ENCODE measurements at regions not wholly inside any gene's neighbourhood (a gene's known extent, or its start where the extent isn't known, plus 50 kb on each side); places are given as distances from the start of the nearest gene placed in this dataset.

- TF ChIP-seq ZNF660 (tag by site-specific recombination; IDR thresholded peaks at IDR 0.05), result no peak
- TF ChIP-seq, protein P1, sequence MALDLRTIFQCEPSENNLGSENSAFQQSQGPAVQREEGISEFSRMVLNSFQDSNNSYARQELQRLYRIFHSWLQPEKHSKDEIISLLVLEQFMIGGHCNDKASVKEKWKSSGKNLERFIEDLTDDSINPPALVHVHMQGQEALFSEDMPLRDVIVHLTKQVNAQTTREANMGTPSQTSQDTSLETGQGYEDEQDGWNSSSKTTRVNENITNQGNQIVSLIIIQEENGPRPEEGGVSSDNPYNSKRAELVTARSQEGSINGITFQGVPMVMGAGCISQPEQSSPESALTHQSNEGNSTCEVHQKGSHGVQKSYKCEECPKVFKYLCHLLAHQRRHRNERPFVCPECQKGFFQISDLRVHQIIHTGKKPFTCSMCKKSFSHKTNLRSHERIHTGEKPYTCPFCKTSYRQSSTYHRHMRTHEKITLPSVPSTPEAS (tag by site-specific recombination; IDR thresholded peaks at IDR 0.05), result no peak
- TF ChIP-seq, protein P2, sequence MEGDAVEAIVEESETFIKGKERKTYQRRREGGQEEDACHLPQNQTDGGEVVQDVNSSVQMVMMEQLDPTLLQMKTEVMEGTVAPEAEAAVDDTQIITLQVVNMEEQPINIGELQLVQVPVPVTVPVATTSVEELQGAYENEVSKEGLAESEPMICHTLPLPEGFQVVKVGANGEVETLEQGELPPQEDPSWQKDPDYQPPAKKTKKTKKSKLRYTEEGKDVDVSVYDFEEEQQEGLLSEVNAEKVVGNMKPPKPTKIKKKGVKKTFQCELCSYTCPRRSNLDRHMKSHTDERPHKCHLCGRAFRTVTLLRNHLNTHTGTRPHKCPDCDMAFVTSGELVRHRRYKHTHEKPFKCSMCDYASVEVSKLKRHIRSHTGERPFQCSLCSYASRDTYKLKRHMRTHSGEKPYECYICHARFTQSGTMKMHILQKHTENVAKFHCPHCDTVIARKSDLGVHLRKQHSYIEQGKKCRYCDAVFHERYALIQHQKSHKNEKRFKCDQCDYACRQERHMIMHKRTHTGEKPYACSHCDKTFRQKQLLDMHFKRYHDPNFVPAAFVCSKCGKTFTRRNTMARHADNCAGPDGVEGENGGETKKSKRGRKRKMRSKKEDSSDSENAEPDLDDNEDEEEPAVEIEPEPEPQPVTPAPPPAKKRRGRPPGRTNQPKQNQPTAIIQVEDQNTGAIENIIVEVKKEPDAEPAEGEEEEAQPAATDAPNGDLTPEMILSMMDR (tag by site-specific recombination; IDR thresholded peaks at IDR 0.05), result no peak
These were observed 462.1 kb upstream of the CDIN1 start for GRCh38 chr15:36117296-36117787.

Data from HEK293 (cell line).